PC-9 (cell line): ENCODE measurements at regions not wholly inside any gene's neighbourhood (a gene's known extent, or its start where the extent isn't known, plus 50 kb on each side); places are given as distances from the start of the nearest gene placed in this dataset.

ENCODE experiments used
- CTCF ChIP-seq: fragments of 200-600 bp; sonication (generic); conservative IDR thresholded peaks from 2 replicates; pipeline ENCODE4 v1.6.1; 2017; ENCODE audit warnings: mixed run types, antibody characterized with exemption, mild to moderate bottlenecking, moderate library complexity
- EZH2 ChIP-seq: fragments of 200-600 bp; sonication (generic); IDR thresholded peaks from 2 replicates; pipeline ENCODE4 v1.8.0; 2017; ENCODE audit warnings: antibody characterized with exemption, low read depth

- no peak for TF ChIP-seq CTCF
- TF ChIP-seq EZH2, result no peak
Observed at GRCh38 chr3:62948921-62949320, 73.7 kb upstream of the CADPS start.
